Subcutaneous abdominal adipose tissue (tissue), 5 donors: ENCODE measurements at regions not wholly inside any gene's neighbourhood (a gene's known extent, or its start where the extent isn't known, plus 50 kb on each side); places are given as distances from the start of the nearest gene placed in this dataset.

Source experiments
- H3K27ac ChIP-seq: one replicate; pipeline ENCODE4 v1.7.0; 2013; ENCODE audit warnings: low read depth, mild to moderate bottlenecking, inconsistent platforms, low read length, moderate library complexity
- H3K27me3 ChIP-seq, 5 donors: one replicate each; pipeline ENCODE4 v1.7.0; 2013; ENCODE audit warnings: low read length in 5 of 5, inconsistent platforms in 1 of 5; ENCODE audit not compliant: control insufficient read depth in 5 of 5, insufficient read depth in 4 of 5
- H3K36me3 ChIP-seq, 5 donors: one replicate each; pipeline ENCODE4 v1.7.0; 2013; ENCODE audit warnings: low read length in 5 of 5; ENCODE audit not compliant: control insufficient read depth in 5 of 5, insufficient read depth in 5 of 5
- H3K4me1 ChIP-seq, 5 donors: one replicate each; pipeline ENCODE4 v1.7.0; 2013; ENCODE audit warnings: low read length in 5 of 5, mild to moderate bottlenecking in 3 of 5, moderate library complexity in 1 of 5; ENCODE audit not compliant: control insufficient read depth in 5 of 5, insufficient read depth in 5 of 5
- H3K4me3 ChIP-seq, 5 donors: one replicate each; pipeline ENCODE4 v1.7.0; 2013; ENCODE audit warnings: low read length in 5 of 5, low read depth in 1 of 5
- H3K9ac ChIP-seq, 5 donors: one replicate each; pipeline ENCODE4 v1.7.0; 2013; ENCODE audit warnings: low read length in 5 of 5, mild to moderate bottlenecking in 4 of 5, moderate library complexity in 3 of 5
- H3K9me3 ChIP-seq, 5 donors: one replicate each; pipeline ENCODE4 v1.7.0; 2013; ENCODE audit warnings: low read length in 5 of 5; ENCODE audit not compliant: control insufficient read depth in 5 of 5
- donor health status: healthy.
- donor health status: healthy.
- donor health status: healthy.
- donor health status: healthy.
- donor health status: healthy.

GRCh38 chr16:76052725-76053124 lies 224.5 kb upstream of the CNTNAP4 start:
- Histone ChIP-seq H3K9me3 (peaks cover 0 to 16% (median 2%) of the 10 kb centered on the region in 5 donors), H3K36me3 (no peaks in the 10 kb centered on the region), H3K27ac (no peak overlapping the region), H3K4me3 (no peak overlapping the region), H3K27me3 (no peaks in the 10 kb centered on the region), H3K4me1 (no peaks in the 10 kb centered on the region), H3K9ac (no peak overlapping the region)

- Histone ChIP-seq H3K9me3 (no peaks in the 10 kb centered on the region), H3K9ac (no peak overlapping the region), H3K4me3 (no peak overlapping the region), H3K27ac (no peak overlapping the region), H3K36me3 (no peaks in the 10 kb centered on the region), H3K27me3 (no peaks in the 10 kb centered on the region), H3K4me1 (no peaks in the 10 kb centered on the region)
These were observed 218.0 kb upstream of the CNTNAP4 start for GRCh38 chr16:76059186-76059585.

GRCh38 chr16:76059701-76060100 lies 217.5 kb upstream of the CNTNAP4 start:
- no peaks in the 10 kb centered on the region for H3K36me3 ChIP-seq
- no peak overlapping the region for H3K27ac ChIP-seq
- H3K27me3 ChIP-seq, result no peaks in the 10 kb centered on the region
- H3K4me3 ChIP-seq, result no peak overlapping the region
- H3K9me3 ChIP-seq, result no peaks in the 10 kb centered on the region
- H3K9ac ChIP-seq, result no peak overlapping the region
- no peaks in the 10 kb centered on the region for H3K4me1 ChIP-seq

GRCh38 chr16:76071690-76072089 lies 205.5 kb upstream of the CNTNAP4 start:
- Histone ChIP-seq H3K4me3 (no peak overlapping the region), H3K27ac (no peak overlapping the region), H3K27me3 (no peaks in the 10 kb centered on the region), H3K36me3 (no peaks in the 10 kb centered on the region), H3K9ac (no peak overlapping the region), H3K4me1 (no peaks in the 10 kb centered on the region), H3K9me3 (peaks cover 0 to 4% (median 0%) of the 10 kb centered on the region in 5 donors)

- Histone ChIP-seq H3K4me3 (no peak overlapping the region), H3K27ac (no peak overlapping the region), H3K9ac (no peak overlapping the region), H3K36me3 (no peaks in the 10 kb centered on the region), H3K27me3 (no peaks in the 10 kb centered on the region), H3K9me3 (no peaks in the 10 kb centered on the region), H3K4me1 (no peaks in the 10 kb centered on the region)
These were observed 195.2 kb upstream of the CNTNAP4 start for GRCh38 chr16:76081967-76082366.

GRCh38 chr16:76106647-76107046 lies 170.6 kb upstream of the CNTNAP4 start:
- Histone ChIP-seq H3K36me3 (no peaks in the 10 kb centered on the region), H3K9ac (no peak overlapping the region), H3K9me3 (peaks cover 9 to 21% (median 12%) of the 10 kb centered on the region in 5 donors), H3K27ac (no peak overlapping the region), H3K4me1 (no peaks in the 10 kb centered on the region), H3K27me3 (no peaks in the 10 kb centered on the region), H3K4me3 (no peak overlapping the region)

GRCh38 chr16:76108460-76108859 lies 168.7 kb upstream of the CNTNAP4 start:
- H3K4me3 ChIP-seq, result no peak overlapping the region
- peaks cover under 1 to 12% (median 4%) of the 10 kb centered on the region in 5 donors for H3K9me3 ChIP-seq
- no peaks in the 10 kb centered on the region for H3K36me3 ChIP-seq
- H3K27me3 ChIP-seq, result no peaks in the 10 kb centered on the region
- no peak overlapping the region for H3K9ac ChIP-seq
- no peak overlapping the region for H3K27ac ChIP-seq
- H3K4me1 ChIP-seq, result no peaks in the 10 kb centered on the region

- no peak overlapping the region for H3K9ac ChIP-seq
- no peak overlapping the region for H3K27ac ChIP-seq
- no peaks in the 10 kb centered on the region for H3K36me3 ChIP-seq
- no peaks in the 10 kb centered on the region for H3K4me1 ChIP-seq
- H3K9me3 ChIP-seq, result peaks cover 0 to 5% (median 0%) of the 10 kb centered on the region in 5 donors
- H3K4me3 ChIP-seq, result no peak overlapping the region
- H3K27me3 ChIP-seq, result peaks cover 0 to 2% (median 0%) of the 10 kb centered on the region in 5 donors
These were observed 162.5 kb upstream of the CNTNAP4 start for GRCh38 chr16:76114681-76115080.

- Histone ChIP-seq H3K27ac (no peak overlapping the region), H3K9ac (no peak overlapping the region), H3K9me3 (peaks cover 0 to 3% (median 0%) of the 10 kb centered on the region in 5 donors), H3K36me3 (no peaks in the 10 kb centered on the region), H3K4me3 (no peak overlapping the region), H3K27me3 (peaks cover 0 to 2% (median 0%) of the 10 kb centered on the region in 5 donors), H3K4me1 (no peaks in the 10 kb centered on the region)
These were observed 158.9 kb upstream of the CNTNAP4 start for GRCh38 chr16:76118344-76118743.

- H3K4me1 ChIP-seq, result no peaks in the 10 kb centered on the region
- no peak overlapping the region for H3K27ac ChIP-seq
- peaks cover 0 to 2% (median 0%) of the 10 kb centered on the region in 5 donors for H3K27me3 ChIP-seq
- no peaks in the 10 kb centered on the region for H3K36me3 ChIP-seq
- H3K4me3 ChIP-seq, result no peak overlapping the region
- peaks cover 0 to 3% (median 0%) of the 10 kb centered on the region in 5 donors for H3K9me3 ChIP-seq
- no peak overlapping the region for H3K9ac ChIP-seq
These were observed 155.6 kb upstream of the CNTNAP4 start for GRCh38 chr16:76121636-76122035.

GRCh38 chr16:76123966-76124365 lies 153.2 kb upstream of the CNTNAP4 start:
- Histone ChIP-seq H3K9me3 (peaks cover 0 to 3% (median 0%) of the 10 kb centered on the region in 5 donors), H3K9ac (no peak overlapping the region), H3K36me3 (no peaks in the 10 kb centered on the region), H3K4me3 (no peak overlapping the region), H3K27ac (no peak overlapping the region), H3K27me3 (no peaks in the 10 kb centered on the region), H3K4me1 (no peaks in the 10 kb centered on the region)
